ENCODE measurements at regions not wholly inside any gene's neighbourhood (a gene's known extent, or its start where the extent isn't known, plus 50 kb on each side); places are given as distances from the start of the nearest gene placed in this dataset.

DNA sequence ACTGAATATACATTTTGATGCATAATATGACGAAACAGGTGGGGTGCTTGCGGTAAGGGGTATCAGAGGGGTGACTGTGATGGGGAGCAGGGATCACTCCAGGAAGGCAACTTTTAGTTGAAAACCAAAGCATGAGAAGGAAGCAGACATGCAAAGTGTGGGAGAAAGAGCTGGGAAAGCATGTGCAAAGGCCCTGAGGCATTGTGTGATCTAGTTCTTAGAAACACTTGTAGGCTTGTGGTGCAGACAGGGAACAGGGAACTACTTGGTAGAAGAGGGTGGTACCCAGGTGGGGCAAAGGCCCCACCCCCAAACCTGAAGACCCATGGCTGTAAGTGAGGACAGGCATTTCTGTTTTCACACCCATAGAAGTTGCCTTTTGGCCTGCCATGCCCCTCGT is 459.9 kb upstream of the EEF2KMT start:
- no peak for DNase-seq (ENCODE audit: low read depth, low spot score)

DNA sequence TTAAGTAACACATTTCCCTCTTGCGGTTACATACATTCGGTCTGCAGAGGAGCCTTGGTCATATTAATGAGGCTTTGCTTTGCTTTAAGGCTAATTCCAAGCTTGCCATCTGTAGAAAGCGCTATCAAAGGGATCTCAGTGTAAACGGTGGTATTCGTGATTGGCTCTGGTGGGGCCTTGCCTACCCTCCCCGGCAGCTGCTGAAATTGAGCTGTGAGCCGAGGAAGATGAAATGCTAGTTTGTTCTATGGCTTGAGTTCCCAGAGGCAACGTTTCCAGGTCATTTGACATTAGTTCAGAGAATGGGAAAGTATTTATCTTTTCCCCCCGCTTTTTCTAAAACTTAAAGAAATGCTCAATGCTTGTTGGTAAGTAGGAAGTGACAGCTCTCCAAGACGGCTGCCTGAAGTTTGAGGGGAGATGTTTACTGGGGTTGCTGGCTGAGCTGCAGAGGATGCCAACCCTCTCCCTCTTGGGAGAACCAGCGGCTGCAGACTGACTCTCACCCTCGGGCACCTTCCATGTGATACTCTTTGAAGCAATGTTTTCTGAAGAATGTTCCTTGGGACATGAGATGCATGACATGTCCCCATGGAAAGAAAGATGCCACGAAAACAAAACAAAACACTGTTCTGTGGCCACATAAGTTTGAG is 458.7 kb upstream of the EEF2KMT start:
- no peak for DNase-seq (ENCODE audit: low read depth, low spot score)

DNA sequence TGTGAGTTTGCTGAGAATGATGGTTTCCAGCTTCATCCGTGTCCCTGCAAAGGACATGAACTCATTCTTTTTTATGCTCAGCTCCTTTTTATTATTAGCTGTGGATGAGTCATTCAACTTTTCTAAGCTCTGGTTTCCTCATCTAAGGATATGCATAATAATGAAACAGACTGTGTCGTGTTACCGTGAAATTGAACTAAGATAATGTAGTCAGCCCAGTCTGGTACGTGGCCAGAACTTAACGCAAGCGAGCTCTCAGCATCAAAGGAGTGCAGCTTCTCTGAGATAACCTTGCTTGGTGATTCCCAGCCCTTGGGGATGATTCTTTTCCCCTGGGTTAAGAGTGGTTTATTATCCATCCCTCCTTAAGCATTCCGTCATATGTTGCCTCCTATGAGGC is 454.3 kb upstream of the EEF2KMT start:
- peak; percentile 11 for DNase-seq (ENCODE audit: low read depth, low spot score)

DNA sequence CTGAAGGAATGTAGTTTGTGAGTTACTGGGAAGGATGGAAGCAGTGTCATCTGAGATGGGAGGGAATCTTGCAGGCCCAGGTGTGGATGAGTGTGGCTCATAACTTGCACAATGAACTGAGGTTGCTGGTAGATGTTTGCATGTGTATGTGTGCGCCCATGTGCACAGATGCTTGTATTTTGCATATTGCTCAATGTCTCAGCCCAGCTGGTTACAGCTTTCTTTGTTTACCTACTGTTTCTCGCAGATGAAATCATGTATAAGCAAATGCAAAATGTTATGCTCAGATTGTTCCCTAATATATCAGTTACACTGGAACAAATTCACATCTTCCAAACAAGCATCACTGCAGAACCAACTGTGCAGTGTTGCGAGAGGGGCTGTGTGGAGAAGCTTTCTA is 452.2 kb upstream of the EEF2KMT start:
- DNase-seq (ENCODE audit: low read depth, low spot score), result no peak

DNA sequence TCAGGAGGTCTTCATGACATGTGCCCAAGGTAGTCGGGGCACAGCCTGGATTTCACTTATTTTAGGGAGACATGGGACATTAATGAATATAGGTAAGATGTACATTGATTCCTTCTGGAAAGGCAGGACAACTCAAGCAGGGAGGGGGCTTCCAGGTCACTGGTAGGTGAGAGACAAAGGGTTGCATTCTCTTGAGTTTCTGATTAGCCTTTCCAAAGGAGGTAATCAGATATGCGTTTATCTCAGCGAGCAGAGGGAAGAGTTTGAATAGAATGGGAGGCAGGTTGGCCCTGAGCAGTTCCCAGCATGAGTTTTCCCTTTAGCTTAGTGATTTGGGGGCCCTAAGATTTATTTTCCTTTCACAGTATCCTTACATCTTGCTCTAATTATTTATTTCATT is 443.8 kb upstream of the EEF2KMT start:
- no peak for DNase-seq (ENCODE audit: low read depth, low spot score)

DNA sequence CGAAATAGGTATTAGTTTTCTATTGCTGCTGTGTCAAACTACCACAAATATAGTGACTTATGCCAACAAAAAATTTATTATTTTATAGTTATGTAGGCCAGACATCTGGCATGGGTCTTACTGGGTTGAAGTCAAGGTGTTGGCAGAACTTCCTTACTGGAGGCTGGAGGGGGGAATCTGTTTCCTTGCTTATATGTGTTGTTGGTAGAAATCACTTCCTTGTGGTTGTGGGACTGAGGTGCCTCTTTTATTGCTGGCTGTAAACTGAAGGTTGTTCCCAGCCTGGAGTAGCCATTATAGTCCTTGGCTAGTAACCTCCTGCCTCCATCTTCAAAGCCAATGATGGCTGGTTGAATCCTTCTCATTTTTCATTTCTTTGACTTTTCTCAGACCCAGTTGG is 439.8 kb upstream of the EEF2KMT start:
- no peak for DNase-seq (ENCODE audit: low read depth, low spot score)

DNA sequence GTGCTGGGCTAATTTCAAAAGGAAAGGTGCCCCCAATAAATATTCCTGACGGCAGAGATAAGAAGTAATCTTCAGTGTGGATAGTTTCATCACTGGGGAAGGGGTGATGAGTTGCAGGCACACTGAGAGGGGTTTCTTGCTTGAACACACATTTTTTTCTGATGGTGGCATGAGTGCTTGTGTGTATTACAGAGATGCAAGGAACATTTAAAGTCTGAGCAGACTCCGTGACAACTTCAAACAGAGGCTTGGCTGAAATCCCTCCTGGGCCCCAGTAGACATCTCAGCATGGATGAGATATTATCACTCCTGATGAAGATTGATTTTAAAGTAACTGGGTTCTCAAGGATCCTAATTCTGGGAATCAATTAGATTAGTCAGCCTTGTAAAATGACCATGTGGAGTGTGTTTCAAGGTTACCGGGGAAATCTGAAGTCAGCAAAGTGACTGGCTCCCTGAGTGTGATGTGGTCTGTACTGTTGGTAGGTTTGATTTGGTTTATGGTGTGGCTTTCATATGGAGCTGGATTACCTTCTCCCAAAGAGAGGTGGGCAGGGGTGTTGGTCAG is 435.8 kb upstream of the EEF2KMT start:
- DNase-seq (ENCODE audit: low read depth, low spot score), result no peak

DNA sequence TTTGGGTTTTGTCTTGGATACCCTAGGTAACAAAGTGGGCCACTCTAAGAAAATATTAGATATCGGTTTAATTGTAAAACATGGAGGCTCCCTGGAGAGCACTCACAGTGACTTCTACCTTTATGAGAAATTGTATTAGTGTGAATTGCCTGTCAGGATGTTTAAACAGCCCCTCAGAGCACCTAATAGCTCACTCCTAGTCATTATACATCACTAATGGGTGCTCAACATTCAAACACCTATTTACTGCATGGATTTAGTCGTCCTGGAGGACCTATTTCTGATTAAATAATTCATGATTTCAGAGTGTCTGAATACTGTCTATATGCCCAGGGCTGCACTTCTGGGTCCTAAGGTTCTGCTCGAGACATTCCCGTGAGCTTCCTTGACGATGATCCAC is 430.2 kb upstream of the EEF2KMT start:
- DNase-seq (ENCODE audit: low read depth, low spot score), result no peak

DNA sequence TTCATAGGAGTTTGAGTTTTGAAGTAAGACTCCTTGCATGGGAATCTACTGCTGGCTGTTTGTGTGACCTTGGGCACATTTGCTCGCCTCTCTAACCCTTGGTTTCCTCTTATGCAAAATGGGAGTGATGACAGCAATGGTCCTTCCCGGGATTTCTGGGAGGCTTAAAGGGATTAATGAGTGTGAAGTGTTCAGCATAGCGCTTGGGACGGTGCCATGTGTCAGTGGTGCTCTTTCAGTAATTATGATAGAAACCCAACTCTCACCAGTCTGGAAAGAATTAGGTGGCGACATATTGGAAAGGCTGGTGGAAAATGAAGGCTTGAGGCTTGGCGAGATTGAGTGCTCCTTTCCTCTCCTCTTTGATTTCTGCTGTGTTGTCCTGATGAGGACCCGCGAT is 429.2 kb upstream of the EEF2KMT start:
- DNase-seq (ENCODE audit: low read depth, low spot score), result no peak

DNA sequence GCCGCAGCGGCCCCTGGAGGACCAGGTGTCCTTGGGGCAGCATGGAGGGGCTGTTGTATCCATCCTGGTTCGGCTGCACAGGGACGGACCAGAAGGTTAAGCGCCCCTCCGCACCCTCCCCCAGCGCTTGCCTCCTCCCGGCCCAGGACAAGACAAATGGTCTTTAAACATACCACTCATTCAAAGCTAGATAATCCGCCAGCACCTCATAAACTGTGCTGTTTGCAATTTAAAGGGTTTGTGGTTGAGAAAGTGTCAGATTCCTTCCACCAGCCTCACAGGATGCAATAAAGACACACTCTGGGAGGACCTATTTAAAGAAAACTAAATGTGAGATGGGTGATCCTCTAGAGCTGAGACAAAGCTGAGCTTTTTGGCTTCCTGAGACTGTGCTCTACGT is 426.2 kb upstream of the EEF2KMT start:
- no peak for DNase-seq (ENCODE audit: low read depth, low spot score)

DNA sequence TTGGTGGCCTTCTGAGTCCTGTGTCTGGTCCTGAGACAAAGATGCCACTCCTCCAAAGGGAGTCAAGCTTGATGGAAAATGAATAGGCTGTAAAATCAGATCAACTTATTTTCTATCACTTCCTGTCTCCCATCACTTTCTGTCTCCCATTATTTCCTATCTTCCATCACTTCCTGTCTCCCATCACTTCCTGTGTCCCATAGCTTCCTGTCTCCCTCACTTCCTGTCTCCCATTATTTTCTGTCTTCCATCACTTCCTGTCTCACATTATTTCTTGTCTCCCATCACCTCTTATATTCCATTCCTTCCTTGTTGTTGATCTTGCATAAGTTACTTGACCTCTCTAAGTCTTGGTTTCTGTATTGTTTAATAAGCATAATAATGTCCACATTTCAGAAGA is 418.5 kb upstream of the EEF2KMT start:
- DNase-seq (ENCODE audit: low read depth, low spot score), result no peak

DNA sequence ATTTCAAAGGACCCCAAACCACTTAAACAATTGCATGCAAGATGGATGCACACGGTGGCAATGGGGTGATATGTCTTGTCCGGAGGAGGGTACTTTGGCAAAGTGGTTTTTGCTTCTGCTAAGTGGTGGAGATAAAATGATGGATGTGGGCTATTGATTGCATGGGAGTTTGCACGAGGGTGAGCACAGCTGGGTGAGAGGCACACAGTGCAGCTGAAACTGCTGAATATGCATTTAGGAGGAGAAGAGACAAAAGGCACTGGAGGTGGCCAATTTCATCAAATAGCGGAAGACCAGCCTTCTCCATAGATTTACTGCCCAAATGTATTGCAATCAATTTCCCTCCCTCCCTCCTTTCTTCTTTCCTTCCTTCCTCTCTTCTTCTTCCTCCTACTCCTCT is 414.4 kb upstream of the EEF2KMT start:
- no peak for DNase-seq (ENCODE audit: low read depth, low spot score)

DNA sequence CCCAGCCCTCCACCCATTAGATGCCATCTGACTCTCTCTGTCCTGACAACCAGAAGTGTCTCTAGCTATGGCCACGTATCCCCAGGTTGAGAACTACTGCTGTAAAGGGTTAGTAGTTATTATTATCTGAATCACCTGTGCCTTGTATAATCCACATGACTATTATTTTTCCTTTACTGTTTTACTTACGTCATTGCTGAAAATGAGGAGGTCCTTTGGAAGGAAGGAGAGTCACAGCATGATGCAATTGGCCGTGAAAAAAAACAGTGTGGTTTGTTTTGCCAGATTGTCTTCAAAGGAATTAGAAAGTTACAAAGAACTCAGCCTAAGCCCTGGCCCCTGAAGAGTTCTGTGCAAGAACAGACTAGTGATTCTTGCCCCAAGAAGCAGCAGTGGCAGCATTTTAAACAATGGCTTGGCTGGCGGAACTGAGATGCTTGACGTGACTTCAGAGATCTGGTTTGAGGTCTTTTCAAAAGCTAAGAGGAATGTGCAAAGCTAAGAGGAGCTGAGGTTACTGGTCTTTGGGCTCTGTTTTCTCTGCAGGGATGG is 413.3 kb upstream of the EEF2KMT start:
- DNase-seq (ENCODE audit: low read depth, low spot score), result peak; percentile 17

DNA sequence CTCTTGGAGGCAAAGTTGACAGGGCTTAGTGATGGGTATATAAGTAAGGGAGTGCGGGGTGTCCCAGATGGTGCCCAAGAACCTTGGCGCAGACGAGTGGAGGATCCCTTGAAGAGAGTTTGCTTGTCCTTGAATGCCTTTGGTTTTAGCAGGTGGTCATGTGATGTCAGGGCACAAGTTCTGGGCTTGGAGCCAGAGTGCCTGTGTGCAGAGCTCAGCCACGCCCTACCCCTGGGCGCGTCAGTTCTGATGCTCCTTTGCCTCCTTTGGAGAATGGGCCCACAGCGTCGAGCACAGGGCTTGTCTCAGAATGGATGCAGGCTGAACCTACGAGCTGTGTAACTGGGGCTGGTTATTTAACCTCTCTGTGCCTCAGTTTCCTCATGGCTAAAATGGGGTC is 412.2 kb upstream of the EEF2KMT start:
- DNase-seq (ENCODE audit: low read depth, low spot score), result no peak

DNA sequence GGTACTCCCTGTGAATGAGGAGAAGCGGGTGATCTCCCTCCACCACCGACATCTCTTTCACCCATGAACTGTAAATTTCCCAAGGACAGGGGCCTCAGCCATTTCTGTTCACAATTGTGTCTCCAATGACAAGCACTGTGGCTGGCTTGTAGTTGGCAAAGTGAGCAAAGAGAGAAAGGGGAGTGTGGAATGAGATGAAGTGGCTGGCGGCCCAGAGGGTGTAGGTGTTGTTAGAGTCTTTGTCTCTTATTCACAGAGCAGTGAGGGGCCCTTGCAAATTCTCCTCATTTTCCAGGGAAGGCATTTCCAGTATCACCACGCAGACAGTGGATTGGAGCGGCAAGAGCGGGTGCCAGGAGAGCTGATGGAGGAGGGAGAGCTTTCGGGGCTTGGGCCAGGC is 411.7 kb upstream of the EEF2KMT start:
- no peak for DNase-seq (ENCODE audit: low read depth, low spot score)

DNA sequence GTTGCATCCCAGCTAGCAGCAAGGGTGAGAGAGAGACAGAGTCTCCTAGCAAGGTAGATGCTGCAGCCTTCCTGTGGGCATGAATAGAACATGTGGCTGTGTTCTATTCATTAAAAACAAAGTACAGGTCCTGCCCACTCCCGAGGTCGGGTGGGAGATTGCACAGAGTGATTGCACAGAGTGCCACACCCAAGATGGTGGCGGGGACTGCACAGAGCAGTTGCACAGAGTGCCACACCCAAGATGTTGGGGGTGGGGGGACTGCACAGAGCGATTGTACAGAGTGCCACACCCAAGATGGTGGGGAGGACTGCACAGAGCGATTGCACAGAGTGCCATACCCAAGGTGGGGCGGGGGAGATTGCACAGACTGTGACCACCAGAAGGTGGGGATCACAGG is 410.8 kb upstream of the EEF2KMT start:
- no peak for DNase-seq (ENCODE audit: low read depth, low spot score)

DNA sequence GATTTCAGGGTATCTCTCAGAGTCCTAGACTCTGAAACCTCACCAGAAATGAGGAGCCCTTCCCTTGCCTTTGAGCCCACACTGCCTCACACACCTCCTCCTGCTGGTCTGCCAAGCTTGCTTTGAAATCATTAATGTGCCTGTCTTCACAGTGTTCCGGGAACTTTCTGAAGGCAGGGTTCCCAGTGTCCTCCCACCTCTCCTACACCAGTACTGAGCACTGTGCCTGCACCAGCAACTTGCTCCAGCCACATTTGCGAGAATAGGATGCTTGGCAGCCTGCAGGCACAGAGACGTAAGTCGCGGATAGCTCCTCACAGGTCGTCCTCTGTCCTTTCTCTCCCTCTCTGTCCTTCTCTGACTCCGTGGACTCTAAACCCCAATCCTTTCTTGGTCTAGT is 408.4 kb upstream of the EEF2KMT start:
- no peak for DNase-seq (ENCODE audit: low read depth, low spot score)

DNA sequence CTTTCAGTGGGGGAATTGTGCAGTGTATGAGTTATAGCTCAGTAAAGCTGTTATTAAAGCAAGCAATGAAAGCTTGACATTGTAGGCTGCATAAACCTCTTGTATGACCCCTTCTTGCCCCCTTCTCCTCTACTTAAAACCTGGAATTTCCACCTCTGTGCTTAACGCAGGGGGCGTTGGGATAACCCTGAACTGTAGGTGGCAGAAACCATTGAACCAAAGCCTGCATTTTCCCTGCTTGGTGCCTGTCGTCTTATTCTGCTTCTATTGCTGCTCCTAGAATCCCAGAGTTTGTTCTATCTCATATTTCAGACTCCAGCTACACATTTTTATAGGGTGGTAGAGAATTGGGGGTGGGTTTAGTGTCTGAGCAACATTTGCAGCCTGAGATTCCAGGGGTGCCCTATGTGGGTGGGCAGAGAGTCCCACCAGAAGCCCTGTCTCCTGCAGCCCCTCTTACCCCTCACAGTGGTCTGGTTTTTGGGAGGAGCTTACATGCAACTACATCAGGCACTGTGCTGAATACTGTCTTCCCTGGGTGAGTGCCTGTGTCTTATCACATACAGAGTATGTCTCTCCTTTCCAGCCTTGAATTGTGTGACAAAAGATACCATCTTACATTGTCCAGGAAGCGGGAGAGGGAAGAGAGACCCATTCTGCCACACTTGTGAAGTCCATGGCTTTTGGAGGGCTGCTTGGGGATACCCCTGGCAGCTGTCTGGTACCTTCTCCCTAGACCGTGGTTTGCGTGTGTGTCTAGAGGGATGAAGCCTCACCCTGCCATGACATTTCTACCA is 407.7 kb upstream of the EEF2KMT start:
- no peak for DNase-seq (ENCODE audit: low read depth, low spot score)

DNA sequence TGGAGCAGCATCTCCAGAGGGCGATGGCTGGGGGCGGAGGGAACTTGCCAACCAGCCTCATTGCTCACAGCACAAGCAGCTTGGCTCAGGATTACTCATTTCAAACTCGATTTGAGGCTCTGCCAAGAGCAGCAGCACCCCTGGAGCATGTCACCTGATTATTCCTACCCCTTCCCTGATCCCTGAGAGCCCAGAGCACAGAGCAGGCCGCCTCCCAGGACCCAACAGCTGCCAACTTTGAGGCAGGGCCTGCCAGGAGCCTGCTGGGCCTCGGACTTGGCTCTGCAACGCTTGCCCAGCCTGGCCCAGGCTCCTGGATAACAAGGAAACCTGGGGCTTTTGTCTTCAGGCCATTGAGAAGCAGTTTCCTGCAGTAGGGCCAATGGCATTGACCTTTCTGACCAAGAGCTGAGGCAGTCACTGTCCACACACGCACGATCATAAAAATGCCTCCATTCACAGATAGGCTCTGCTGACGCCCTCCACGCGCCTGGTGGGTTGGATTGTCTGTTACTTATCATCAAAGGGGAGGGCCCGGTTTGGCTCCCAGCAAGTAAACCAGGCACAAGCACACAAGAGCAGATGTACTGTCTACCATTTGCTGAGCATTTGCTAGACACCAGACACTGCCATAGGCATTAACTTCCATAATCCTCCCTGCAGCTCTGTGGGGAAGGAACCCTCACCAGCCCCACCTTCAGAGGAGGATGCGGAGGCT is 406.6 kb upstream of the EEF2KMT start:
- peak; percentile 68 for DNase-seq (ENCODE audit: low read depth, low spot score)

DNA sequence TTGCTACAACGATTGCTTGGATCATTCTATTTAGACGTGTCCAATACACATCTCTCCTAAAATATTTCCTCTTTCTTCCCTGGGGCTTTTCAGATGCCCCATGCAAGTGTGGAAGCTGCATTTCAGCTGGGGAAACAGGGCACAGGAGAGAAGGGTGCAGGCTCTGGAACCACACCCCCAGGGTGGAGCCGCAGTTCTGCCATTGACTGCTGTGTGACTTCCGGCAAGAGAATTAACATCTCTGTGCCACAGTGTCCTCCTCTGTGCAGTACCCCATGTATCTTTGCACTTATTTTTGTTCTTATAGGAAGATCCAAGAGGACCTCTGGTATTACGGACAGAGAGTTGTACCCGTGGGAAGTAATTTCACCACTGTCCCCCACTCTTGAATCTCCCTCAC is 405.3 kb upstream of the EEF2KMT start:
- no peak for DNase-seq (ENCODE audit: low read depth, low spot score)

DNA sequence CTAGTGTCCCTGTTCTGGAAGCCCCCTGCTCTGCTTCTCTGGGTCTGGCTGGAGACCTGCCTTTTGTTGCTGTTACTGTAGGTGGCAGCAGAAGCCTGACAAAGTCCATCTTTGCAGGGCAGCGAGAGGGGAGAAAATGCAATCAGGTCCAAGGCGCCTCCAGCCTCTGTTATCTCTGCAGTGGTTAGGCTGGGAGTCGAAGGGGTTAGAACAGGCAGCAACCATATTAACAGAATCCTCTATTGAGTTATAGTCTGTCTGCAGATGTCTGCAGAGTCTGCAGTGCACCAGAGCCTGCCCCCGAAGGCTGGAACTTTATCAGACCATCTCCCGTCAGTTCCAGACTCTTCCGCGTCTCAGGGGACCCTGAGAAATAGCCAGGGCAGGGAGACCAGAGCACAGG is 404.9 kb upstream of the EEF2KMT start:
- peak; percentile 45 for DNase-seq (ENCODE audit: low read depth, low spot score)

DNA sequence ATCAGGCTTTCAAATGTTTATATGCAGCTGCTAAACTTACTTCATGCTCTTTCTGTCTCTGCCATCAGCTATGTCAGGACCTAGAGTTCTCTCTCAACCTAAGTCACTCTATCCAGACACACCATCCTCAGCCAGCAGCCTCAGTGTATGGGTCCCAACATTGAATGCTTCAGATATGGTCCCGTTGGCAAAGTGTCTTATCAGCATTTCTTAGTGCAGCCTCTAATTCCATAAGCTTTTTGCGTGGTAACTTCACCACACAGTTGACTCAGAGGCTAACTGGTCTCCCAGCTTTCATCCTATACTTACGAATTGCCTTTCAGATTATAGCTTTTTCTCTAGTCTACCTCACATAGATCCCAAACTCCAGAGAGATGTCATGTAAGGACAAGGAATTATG is 402.9 kb upstream of the EEF2KMT start:
- no peak for DNase-seq (ENCODE audit: low read depth, low spot score)
